H9 (cell line): ENCODE measurements at regions not wholly inside any gene's neighbourhood (a gene's known extent, or its start where the extent isn't known, plus 50 kb on each side); places are given as distances from the start of the nearest gene placed in this dataset.

Experiments used
- DNase-seq: peaks from one replicate; pipeline ENCODE4 v3.0.0-alpha.2; 2017
- H2AFZ ChIP-seq: one replicate; pipeline ENCODE4 v1.6.1; 2013; ENCODE audit warnings: mild to moderate bottlenecking, low read length, control low read depth, moderate library complexity
- H2AK5ac ChIP-seq: 2 replicates; pipeline ENCODE4 v1.6.1; 2013; ENCODE audit warnings: low read length, control low read depth, mixed read lengths; ENCODE audit not compliant: insufficient read length
- H2BK120ac ChIP-seq: one replicate; pipeline ENCODE4 v1.6.1; 2013; ENCODE audit warnings: low read depth, mild to moderate bottlenecking, low read length, control low read depth, inconsistent platforms; ENCODE audit not compliant: poor library complexity, severe bottlenecking
- H2BK12ac ChIP-seq: 2 replicates; pipeline ENCODE4 v1.6.1; 2013; ENCODE audit warnings: low read length, control low read depth, mixed read lengths, low read depth; ENCODE audit not compliant: insufficient read length
- H2BK15ac ChIP-seq: 2 replicates; pipeline ENCODE4 v1.6.1; 2013; ENCODE audit warnings: low read depth, low read length, control low read depth
- H2BK20ac ChIP-seq: one replicate; pipeline ENCODE4 v1.6.1; 2013; ENCODE audit warnings: low read depth, mild to moderate bottlenecking, low read length, control low read depth, inconsistent platforms; ENCODE audit not compliant: poor library complexity, severe bottlenecking
- H2BK5ac ChIP-seq: 2 replicates; pipeline ENCODE4 v1.6.1; 2013; ENCODE audit warnings: low read length, control low read depth, mixed read lengths; ENCODE audit not compliant: insufficient read length
- H3K14ac ChIP-seq: 2 replicates; pipeline ENCODE4 v1.6.1; 2013; ENCODE audit warnings: low read length, control low read depth; ENCODE audit not compliant: insufficient read depth
- H3K18ac ChIP-seq: 2 replicates; pipeline ENCODE4 v1.6.1; 2013; ENCODE audit warnings: low read depth, mild to moderate bottlenecking, mixed read lengths, low read length, control low read depth; ENCODE audit not compliant: insufficient read length
- H3K23ac ChIP-seq: 2 replicates; pipeline ENCODE4 v1.6.1; 2013; ENCODE audit warnings: low read length, control low read depth, mixed read lengths, low read depth; ENCODE audit not compliant: insufficient read length
- H3K23me2 ChIP-seq: 2 replicates; pipeline ENCODE4 v1.6.1; 2013; ENCODE audit warnings: low read depth, mild to moderate bottlenecking, mixed read lengths, low read length, control low read depth; ENCODE audit not compliant: insufficient read length, poor library complexity, severe bottlenecking
- H3K27ac ChIP-seq: 2 replicates; pipeline ENCODE4 v1.5.1; 2013; ENCODE audit warnings: low read length, control low read depth, mixed read lengths, low read depth; ENCODE audit not compliant: insufficient read length
- H3K27me3 ChIP-seq: 2 replicates; pipeline ENCODE4 v1.6.1; 2013; ENCODE audit warnings: low read length, control low read depth, inconsistent platforms; ENCODE audit not compliant: insufficient read depth
- H3K4ac ChIP-seq: 2 replicates; pipeline ENCODE4 v1.6.1; 2013; ENCODE audit warnings: low read depth, mild to moderate bottlenecking, control low read depth, inconsistent platforms, low read length, moderate library complexity
- H3K4me1 ChIP-seq: 2 replicates; pipeline ENCODE4 v1.6.1; 2013; ENCODE audit warnings: low read length, control low read depth, inconsistent platforms; ENCODE audit not compliant: insufficient read depth
- H3K4me2 ChIP-seq: 2 replicates; pipeline ENCODE4 v1.6.1; 2013; ENCODE audit warnings: low read length, control low read depth, mixed read lengths; ENCODE audit not compliant: insufficient read length, insufficient read depth
- H3K56ac ChIP-seq: 2 replicates; pipeline ENCODE4 v1.6.1; 2013; ENCODE audit warnings: low read depth, mild to moderate bottlenecking, mixed read lengths, low read length, control low read depth; ENCODE audit not compliant: insufficient read length
- H3K79me1 ChIP-seq: 2 replicates; pipeline ENCODE4 v1.6.1; 2013; ENCODE audit warnings: low read depth, mild to moderate bottlenecking, moderate library complexity, low read length, control low read depth, inconsistent platforms; ENCODE audit not compliant: insufficient read depth, poor library complexity, severe bottlenecking
- H3K79me2 ChIP-seq: 2 replicates; pipeline ENCODE4 v1.6.1; 2013; ENCODE audit warnings: low read length, control low read depth, inconsistent platforms; ENCODE audit not compliant: insufficient read depth
- H3K9ac ChIP-seq: 2 replicates; pipeline ENCODE4 v1.6.1; 2013; ENCODE audit warnings: low read length, control low read depth, mixed read lengths; ENCODE audit not compliant: insufficient read length; ENCODE audit errors: extremely low read depth
- H3K9me3 ChIP-seq: one replicate; pipeline ENCODE4 v1.6.1; 2013; ENCODE audit warnings: low read depth, low read length, inconsistent platforms; ENCODE audit not compliant: control insufficient read depth
- H3T11ph ChIP-seq: one replicate; pipeline ENCODE4 v1.6.1; 2013; ENCODE audit warnings: mild to moderate bottlenecking, low read length, control low read depth, inconsistent platforms
- H4K20me1 ChIP-seq: one replicate; pipeline ENCODE4 v1.6.1; 2013; ENCODE audit not compliant: control insufficient read depth, insufficient read length, insufficient read depth
- H4K5ac ChIP-seq: 2 replicates; pipeline ENCODE4 v1.6.1; 2013; ENCODE audit warnings: low read depth, mild to moderate bottlenecking, mixed read lengths, low read length, control low read depth; ENCODE audit not compliant: insufficient read length
- H4K8ac ChIP-seq: replicated peaks from 2 replicates; pipeline ENCODE4 v1.6.1; 2013; ENCODE audit warnings: low read length, control low read depth, mixed read lengths, low read depth; ENCODE audit not compliant: insufficient read length
- H4K91ac ChIP-seq: 2 replicates; pipeline ENCODE4 v1.6.1; 2013; ENCODE audit warnings: low read depth, mild to moderate bottlenecking, moderate library complexity, mixed read lengths, low read length, control low read depth; ENCODE audit not compliant: insufficient read length
- H3K27ac Mint-ChIP-seq, 3 experiments: 2 replicates in 2 of 3; 3 replicates in 1 of 3; pipeline ENCODE4 v1.8.0; 2020 to 2021; ENCODE audit warnings: mixed read lengths in 3 of 3, mild to moderate bottlenecking in 1 of 3, moderate library complexity in 1 of 3
- H3K27me3 Mint-ChIP-seq: 2 replicates; pipeline ENCODE4 v1.8.0; 2021; ENCODE audit warnings: low read depth, mild to moderate bottlenecking, moderate library complexity, mixed read lengths
- H3K36me3 Mint-ChIP-seq, 3 experiments: 2 replicates in 2 of 3; 3 replicates in 1 of 3; pipeline ENCODE4 v1.8.0; 2020 to 2021; ENCODE audit warnings: low read depth in 3 of 3, mixed read lengths in 3 of 3; ENCODE audit not compliant: insufficient read depth in 1 of 3
- H3K4me1 Mint-ChIP-seq, 2 experiments: 2 replicates each; pipeline ENCODE4 v1.8.0; 2020; ENCODE audit warnings: mixed read lengths in 2 of 2
- H3K4me3 Mint-ChIP-seq, 2 experiments: 2 replicates in 1 of 2; 3 replicates in 1 of 2; pipeline ENCODE4 v1.8.0; 2020 to 2021; ENCODE audit warnings: mild to moderate bottlenecking in 2 of 2, mixed read lengths in 2 of 2, moderate library complexity in 1 of 2
- H3K9me3 Mint-ChIP-seq, 2 experiments: 2 replicates in 1 of 2; 3 replicates in 1 of 2; pipeline ENCODE4 v1.8.0; 2020; ENCODE audit warnings: mild to moderate bottlenecking in 2 of 2, mixed read lengths in 2 of 2, moderate library complexity in 1 of 2
- WGBS: extraction: QIAGEN DNeasy Blood & Tissue Kit; methylation state at CpG from one replicate; pipeline ENCODE4 v1.1.7; 2013; ENCODE audit warnings: missing lambda C conversion rate, low lambda C conversion rate, mixed read lengths; ENCODE audit not compliant: insufficient read length; ENCODE audit errors: extremely low coverage; 5-methylcytosine and 5-hydroxymethylcytosine counted together
- TF ChIP-seq, protein P1 (sequence below): fragments of 200-600 bp; sonication (generic); conservative IDR thresholded peaks from 3 replicates; pipeline ENCODE4 v1.8.0; 2021; ENCODE audit warnings: antibody characterized with exemption, mild to moderate bottlenecking

DNA sequence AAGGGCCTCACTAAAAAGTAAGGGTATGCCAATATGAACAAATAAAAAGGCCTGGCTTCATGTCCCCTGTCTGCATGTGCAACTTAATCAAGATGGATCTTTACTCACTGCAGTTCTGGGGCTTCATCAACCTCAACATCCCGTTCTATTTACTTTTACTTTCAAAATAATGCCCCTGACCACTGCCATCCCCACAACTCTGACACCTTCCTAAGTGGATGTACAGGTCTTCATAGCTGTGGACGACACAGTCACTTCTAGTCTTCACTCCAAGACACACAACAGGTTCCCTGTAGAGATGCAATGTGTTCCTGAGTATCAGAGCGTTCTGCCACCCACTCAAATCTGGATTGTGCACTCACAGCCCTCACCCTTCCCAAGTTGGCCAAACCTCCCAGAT lies 136.1 kb downstream of the ENC1 start:
- H2BK5ac ChIP-seq, result no peak overlapping the region
- H3K56ac ChIP-seq, result no peak overlapping the region
- no peak overlapping the region for H2BK15ac ChIP-seq
- TF ChIP-seq, protein P1, sequence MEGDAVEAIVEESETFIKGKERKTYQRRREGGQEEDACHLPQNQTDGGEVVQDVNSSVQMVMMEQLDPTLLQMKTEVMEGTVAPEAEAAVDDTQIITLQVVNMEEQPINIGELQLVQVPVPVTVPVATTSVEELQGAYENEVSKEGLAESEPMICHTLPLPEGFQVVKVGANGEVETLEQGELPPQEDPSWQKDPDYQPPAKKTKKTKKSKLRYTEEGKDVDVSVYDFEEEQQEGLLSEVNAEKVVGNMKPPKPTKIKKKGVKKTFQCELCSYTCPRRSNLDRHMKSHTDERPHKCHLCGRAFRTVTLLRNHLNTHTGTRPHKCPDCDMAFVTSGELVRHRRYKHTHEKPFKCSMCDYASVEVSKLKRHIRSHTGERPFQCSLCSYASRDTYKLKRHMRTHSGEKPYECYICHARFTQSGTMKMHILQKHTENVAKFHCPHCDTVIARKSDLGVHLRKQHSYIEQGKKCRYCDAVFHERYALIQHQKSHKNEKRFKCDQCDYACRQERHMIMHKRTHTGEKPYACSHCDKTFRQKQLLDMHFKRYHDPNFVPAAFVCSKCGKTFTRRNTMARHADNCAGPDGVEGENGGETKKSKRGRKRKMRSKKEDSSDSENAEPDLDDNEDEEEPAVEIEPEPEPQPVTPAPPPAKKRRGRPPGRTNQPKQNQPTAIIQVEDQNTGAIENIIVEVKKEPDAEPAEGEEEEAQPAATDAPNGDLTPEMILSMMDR, result no peak
- no peak overlapping the region for H3K23ac ChIP-seq
- no peaks in the 10 kb centered on the region for H3K4me1 ChIP-seq
- Mint-ChIP-seq H3K27me3 (peaks cover 2% of the 10 kb centered on the region; the same call in 1 of the 2 replicates), H3K4me1 (peaks cover 24 to 32% of the 10 kb centered on the region in 2 experiments), H3K4me3 (no peak overlapping the region; a peak in 1 of 5 replicates), H3K27ac (no peak overlapping the region), H3K9me3 (no peaks in the 10 kb centered on the region), H3K36me3 (no peaks in the 10 kb centered on the region; a peak in 1 of 7 replicates)
- no peak overlapping the region for H3K9ac ChIP-seq
- no peak overlapping the region for H2AFZ ChIP-seq
- no peaks in the 10 kb centered on the region for H3K27me3 ChIP-seq
- no peaks in the 10 kb centered on the region for H3K23me2 ChIP-seq
- no peaks in the 10 kb centered on the region for H3K79me2 ChIP-seq
- DNase-seq, result no peak
- H2BK12ac ChIP-seq, result no peak overlapping the region
- H2BK20ac ChIP-seq, result no peak overlapping the region
- WGBS, result no CpG with 5 or more reads among the region's 3 CpGs
- H4K91ac ChIP-seq, result no peak overlapping the region
- H3T11ph ChIP-seq, result no peak overlapping the region
- no peaks in the 10 kb centered on the region for H4K20me1 ChIP-seq
- H3K18ac ChIP-seq, result no peak overlapping the region
- H3K79me1 ChIP-seq, result no peaks in the 10 kb centered on the region
- no peaks in the 10 kb centered on the region for H3K9me3 ChIP-seq
- no peak overlapping the region for H2AK5ac ChIP-seq
- no peak overlapping the region for H3K4ac ChIP-seq
- H3K27ac ChIP-seq, result no peak overlapping the region
- no peak overlapping the region for H3K14ac ChIP-seq
- H3K4me2 ChIP-seq, result no peak overlapping the region
- H2BK120ac ChIP-seq, result no peak overlapping the region
- no peak overlapping the region for H4K5ac ChIP-seq
- H4K8ac ChIP-seq, result no peak overlapping the region
